Gastrocnemius medialis (tissue), 4 donors: ENCODE measurements at regions not wholly inside any gene's neighbourhood (a gene's known extent, or its start where the extent isn't known, plus 50 kb on each side); places are given as distances from the start of the nearest gene placed in this dataset.

ENCODE experiments used
- CTCF ChIP-seq, 5 experiments: fragments of 450-650 bp in 3 of 5; fragments of 200-600 bp in 2 of 5; sonication (generic) in 2 of 5; IDR thresholded peaks in 4 of 5; conservative IDR thresholded peaks in 1 of 5; 1 replicate in 4 of 5; 2 replicates in 1 of 5; pipeline ENCODE4 v1.5.1; 2016 to 2019; ENCODE audit warnings: antibody characterized with exemption in 5 of 5, mild to moderate bottlenecking in 3 of 5, moderate library complexity in 3 of 5
- POLR2A ChIP-seq, 2 donors: fragments of 450-650 bp; IDR thresholded peaks; one replicate each; pipeline ENCODE4 v1.6.1; 2017; ENCODE audit warnings: antibody characterized with exemption in 2 of 2, mild to moderate bottlenecking in 2 of 2, moderate library complexity in 2 of 2

- TF ChIP-seq CTCF (IDR thresholded peaks at IDR 0.05 in 4 of 5, conservative IDR thresholded peaks at IDR 0.05 in 1 of 5) (no peak), POLR2A (IDR thresholded peaks at IDR 0.05) (no peak)
These were observed 781.5 kb downstream of the SLC6A15 start for GRCh38 chr12:84131076-84131475.
